AG04449 (cell line): ENCODE measurements at regions not wholly inside any gene's neighbourhood (a gene's known extent, or its start where the extent isn't known, plus 50 kb on each side); places are given as distances from the start of the nearest gene placed in this dataset.

ENCODE experiments used
- CTCF ChIA-PET: fragments of 350-600 bp; formaldehyde crosslinking; extraction: SDS; loops from one replicate; lab custom pipeline; 2021; ENCODE audit warnings: antibody characterized with exemption; lab: Yijun Ruan, JAX
- POLR2A ChIA-PET: fragments of 400-600, 350-600 bp; formaldehyde crosslinking; extraction: SDS; loops from one replicate; lab custom pipeline; 2020; ENCODE audit warnings: antibody characterized with exemption, inconsistent platforms; lab: Yijun Ruan, JAX
- DNase-seq: peaks from one replicate; pipeline ENCODE4 v3.0.0-alpha.2; 2010; ENCODE audit warnings: low read depth, low spot score
- H3K4me3 ChIP-seq: 2 replicates; pipeline ENCODE4 v1.5.1; 2011; ENCODE audit warnings: low read depth, mild to moderate bottlenecking, control low read depth, low read length
- TF ChIP-seq, protein P1 (sequence below): IDR thresholded peaks from one replicate; pipeline ENCODE4 v1.5.1; 2011; ENCODE audit warnings: mild to moderate bottlenecking, moderate library complexity, low read length, control low read depth, inconsistent platforms; ENCODE audit not compliant: insufficient read depth; ENCODE audit errors: missing control alignments

DNA sequence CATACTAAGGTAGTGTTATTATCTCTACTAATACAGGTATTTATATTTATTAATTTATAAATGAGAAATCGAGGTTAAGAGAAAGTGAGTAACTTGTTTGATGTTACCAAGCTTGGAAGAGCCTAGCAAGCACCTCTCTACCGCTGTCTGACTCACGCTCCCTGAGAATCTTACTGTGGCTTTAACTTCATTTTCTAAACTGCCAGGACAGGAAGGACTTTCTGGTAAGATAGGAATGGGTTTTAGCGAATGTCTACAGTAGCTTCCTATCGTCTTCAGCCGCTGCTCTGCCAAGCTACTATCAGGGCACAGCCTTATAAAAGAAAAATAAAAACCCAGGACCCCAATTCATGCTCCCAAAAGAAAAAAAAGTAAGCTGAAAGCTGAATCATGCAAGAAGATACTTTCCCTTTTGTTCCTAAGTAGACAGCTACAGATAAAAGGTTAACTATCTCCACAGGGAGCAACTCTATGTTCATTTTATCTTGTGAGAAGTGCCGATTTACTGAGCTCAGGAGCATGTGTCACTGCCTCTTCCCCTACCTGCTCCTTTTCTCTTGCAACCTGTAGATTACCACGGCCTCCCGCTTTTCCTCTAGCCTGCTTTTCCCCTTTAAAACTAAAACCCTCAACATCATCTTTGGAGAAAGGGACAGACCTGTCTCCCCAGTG, 60.2 kb downstream of the THNSL1 start:
- TF ChIP-seq, protein P1, sequence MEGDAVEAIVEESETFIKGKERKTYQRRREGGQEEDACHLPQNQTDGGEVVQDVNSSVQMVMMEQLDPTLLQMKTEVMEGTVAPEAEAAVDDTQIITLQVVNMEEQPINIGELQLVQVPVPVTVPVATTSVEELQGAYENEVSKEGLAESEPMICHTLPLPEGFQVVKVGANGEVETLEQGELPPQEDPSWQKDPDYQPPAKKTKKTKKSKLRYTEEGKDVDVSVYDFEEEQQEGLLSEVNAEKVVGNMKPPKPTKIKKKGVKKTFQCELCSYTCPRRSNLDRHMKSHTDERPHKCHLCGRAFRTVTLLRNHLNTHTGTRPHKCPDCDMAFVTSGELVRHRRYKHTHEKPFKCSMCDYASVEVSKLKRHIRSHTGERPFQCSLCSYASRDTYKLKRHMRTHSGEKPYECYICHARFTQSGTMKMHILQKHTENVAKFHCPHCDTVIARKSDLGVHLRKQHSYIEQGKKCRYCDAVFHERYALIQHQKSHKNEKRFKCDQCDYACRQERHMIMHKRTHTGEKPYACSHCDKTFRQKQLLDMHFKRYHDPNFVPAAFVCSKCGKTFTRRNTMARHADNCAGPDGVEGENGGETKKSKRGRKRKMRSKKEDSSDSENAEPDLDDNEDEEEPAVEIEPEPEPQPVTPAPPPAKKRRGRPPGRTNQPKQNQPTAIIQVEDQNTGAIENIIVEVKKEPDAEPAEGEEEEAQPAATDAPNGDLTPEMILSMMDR, result no peak
- CTCF ChIA-PET, result interaction anchor here (0.6 to 5.8 kb wide), 4 partner anchors 10 to 434 kb away, joined by 3 to 78 read pairs (median 6); no protein-coding TSS in a partner anchor
- no peak for DNase-seq
- POLR2A ChIA-PET, result no interaction called here
- no peak overlapping the region for H3K4me3 ChIP-seq

DNA sequence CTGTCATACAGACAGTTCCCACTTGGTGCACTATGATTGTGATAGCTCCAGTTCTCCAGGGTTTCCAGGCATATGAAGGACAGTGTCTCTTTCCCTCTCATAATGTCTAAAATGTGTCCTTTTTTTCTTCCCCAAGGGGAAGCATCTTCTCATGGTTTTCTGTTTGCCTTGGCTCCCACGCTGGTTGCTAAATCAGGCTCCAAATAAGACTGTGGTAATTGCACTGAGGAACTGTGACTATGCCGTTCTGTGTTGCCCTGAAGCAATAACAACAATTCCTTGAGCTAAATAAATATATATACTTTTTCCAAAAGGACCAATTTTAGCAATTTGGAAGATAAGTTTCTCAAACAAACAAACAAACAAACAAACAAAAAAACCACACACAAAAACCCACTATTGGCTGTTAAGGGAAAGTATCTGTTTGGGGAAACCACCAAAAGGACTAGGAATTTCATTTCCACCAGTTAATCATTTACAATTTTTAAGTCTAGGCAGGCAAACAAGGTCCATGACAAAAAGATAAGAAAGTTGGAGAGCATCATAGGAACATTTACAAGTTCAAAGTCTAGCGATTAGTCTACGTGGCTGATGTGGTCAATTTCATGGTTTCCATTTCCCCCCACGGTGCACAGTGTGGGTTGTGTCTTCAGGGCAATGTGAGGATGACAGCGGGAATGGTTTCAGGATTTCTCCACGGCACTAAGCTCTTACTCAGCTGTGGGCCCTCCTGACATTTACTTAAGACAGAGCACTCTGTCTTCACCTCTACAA, 62.4 kb downstream of the THNSL1 start:
- no peak overlapping the region for H3K4me3 ChIP-seq
- POLR2A ChIA-PET, result no interaction called here
- TF ChIP-seq, protein P1, result no peak
- DNase-seq, result no peak
- CTCF ChIA-PET, result interaction anchor here (0.8 to 5.8 kb wide), 7 partner anchors 7 to 489 kb away, joined by 3 to 78 read pairs (median 3); no protein-coding TSS in a partner anchor

DNA sequence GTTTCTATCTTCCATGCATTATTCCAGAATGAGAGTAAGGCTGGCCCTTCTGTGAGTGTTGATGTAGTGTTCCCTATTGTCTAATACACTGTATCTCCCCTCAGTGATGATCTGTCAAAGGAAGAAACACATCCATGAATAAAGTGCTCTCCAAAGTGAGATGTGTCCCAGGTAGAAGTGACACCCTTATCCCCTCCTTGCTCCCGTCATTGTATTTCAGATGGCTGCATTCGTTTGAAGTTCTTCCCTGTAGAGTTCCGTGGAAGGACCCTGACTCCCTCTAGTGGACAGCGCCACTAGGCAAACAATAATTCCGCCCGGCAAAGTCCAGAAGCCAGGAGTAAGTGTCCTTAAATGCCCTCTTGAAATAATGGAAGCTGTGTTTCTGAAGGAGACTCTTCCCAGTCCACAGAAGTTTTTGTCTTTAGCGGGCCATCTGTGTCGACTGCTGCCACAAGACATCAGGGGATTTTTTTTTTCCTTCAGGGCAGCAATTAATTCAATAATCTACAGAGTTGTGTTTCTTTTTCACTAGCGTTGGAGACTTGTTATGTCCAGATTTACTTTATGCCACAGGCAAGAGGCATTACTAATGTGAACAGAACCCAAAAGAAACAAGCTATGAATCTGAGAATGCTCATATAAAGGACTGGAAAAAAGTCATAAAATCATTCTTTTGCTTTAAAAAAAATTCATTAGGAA, 64.6 kb downstream of the THNSL1 start:
- CTCF ChIA-PET, result interaction anchor here (0.6 to 5.8 kb wide), 55 partner anchors 9 to 524 kb away, joined by 3 to 78 read pairs (median 4); partner anchors contain the start of genes ENKUR and THNSL1
- TF ChIP-seq, protein P1, result peak; percentile 81
- POLR2A ChIA-PET, result no interaction called here
- H3K4me3 ChIP-seq, result no peak overlapping the region; the same call in 1 of the 2 replicates
- peak; percentile 54 for DNase-seq

DNA sequence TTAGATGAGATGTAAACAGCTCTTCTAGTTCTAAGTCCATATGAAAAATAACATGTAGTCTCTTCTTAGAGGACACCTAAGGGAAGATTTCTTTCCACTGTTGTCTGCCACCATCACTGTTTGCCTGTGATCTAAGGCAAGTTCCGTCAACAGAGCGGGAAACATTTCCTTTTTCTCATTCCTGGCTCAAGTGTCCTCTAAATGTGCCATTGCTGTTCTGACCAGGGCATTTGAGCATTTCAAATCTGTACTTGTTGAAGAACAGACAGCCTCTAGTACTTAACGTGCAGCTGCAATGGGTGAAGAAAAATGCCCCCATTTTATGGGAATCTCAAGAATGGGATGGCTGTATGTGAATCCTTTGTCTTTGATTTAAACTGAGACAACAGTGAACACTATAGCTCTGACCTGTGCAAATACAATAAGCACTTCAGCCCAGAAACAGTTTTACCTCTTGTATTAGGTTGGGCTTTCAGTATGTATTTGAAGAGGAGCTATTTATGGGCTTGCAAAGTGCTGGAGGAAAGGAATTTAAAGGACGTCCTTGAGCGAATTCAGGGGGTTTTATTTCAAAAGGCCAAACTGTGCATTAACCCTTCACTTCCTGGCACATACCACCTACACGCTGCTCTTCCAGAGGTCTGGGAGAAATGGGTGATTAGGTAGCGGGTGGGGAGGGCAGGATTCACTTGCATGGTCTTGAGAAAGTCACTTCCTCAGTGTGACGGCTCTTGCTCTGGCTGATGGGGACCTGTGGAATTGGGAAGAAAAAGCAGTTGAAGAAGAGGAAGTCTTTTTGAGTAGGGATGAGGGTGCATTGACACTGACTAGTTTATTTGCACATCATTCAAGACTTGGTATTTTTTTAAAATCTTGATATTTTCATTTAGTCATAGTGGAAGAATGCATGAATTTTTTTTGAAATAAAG, 66.1 kb downstream of the THNSL1 start:
- DNase-seq, result no peak
- CTCF ChIA-PET, result interaction anchor here (1.0 to 4.0 kb wide), 10 partner anchors 11 to 466 kb away, joined by 3 to 35 read pairs (median 10); partner anchors contain the start of genes ENKUR and THNSL1
- POLR2A ChIA-PET, result no interaction called here
- no peak overlapping the region for H3K4me3 ChIP-seq
- TF ChIP-seq, protein P1, result no peak

DNA sequence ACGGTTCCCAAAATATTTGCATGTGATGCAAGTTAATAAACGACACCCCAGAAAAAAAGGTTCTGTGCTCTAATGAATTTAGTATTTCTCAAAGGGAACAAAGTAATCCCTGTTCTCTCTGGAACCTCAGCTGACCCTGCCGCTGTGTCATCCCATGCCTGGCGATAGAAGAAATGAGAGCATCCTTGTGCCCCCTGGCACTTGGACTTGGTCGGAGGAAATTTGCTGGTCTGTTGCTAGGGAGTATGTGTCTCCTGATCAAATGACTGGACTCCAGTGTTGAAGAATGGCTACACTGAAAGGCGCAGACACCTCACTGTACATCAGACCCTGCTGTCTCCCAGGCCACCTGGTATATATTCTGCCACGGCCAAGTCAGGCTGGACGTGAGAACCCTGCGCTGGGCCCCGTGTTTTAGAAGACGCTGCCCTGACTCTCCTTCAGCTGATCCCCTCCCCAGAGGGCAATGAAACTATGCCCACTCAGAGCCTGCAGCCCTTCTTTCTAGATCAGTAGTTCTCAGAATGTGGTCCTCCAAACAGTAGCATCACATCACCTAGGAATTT, 67.2 kb downstream of the THNSL1 start:
- ChIA-PET CTCF (interaction anchor here (1.0 kb wide), 1 partner anchor 29 kb away, joined by 3 read pairs; no protein-coding TSS in a partner anchor), POLR2A (no interaction called here)
- DNase-seq, result no peak
- no peak overlapping the region for H3K4me3 ChIP-seq
- TF ChIP-seq, protein P1, result no peak
